ENCODE measurements at regions not wholly inside any gene's neighbourhood (a gene's known extent, or its start where the extent isn't known, plus 50 kb on each side); places are given as distances from the start of the nearest gene placed in this dataset.
A peak's percentile ranks its signal among the peaks of the same experiment; 100 is the strongest.

GRCh38 chr6:27565839-27566779 is 93.2 kb upstream of the ZNF184 start:
- 0 out of 2 replicates have a peak, but pooled peaks have one; percentile 5 for TF ChIP-seq CTCF (IDR thresholded peaks at IDR 0.05; ENCODE audit: borderline replicate concordance, insufficient read depth, low read depth, low read length)
- H3K4me3 ChIP-seq (ENCODE audit: low read depth, low read length) = no peak overlapping the region

GRCh38 chr6:27562027-27562410 is 89.1 kb upstream of the ZNF184 start:
- H3K4me3 ChIP-seq (ENCODE audit: low read depth, low read length) = no peak overlapping the region
- no peak for TF ChIP-seq CTCF (IDR thresholded peaks at IDR 0.05; ENCODE audit: borderline replicate concordance, insufficient read depth, low read depth, low read length)

- no peak overlapping the region for H3K4me3 ChIP-seq (ENCODE audit: low read depth, low read length)
- no peak for TF ChIP-seq CTCF (IDR thresholded peaks at IDR 0.05; ENCODE audit: borderline replicate concordance, insufficient read depth, low read depth, low read length)
Observed at GRCh38 chr6:27558028-27558724, 85.3 kb upstream of the ZNF184 start.

- H3K4me3 ChIP-seq (ENCODE audit: low read depth, low read length) = no peak overlapping the region
- TF ChIP-seq CTCF (IDR thresholded peaks at IDR 0.05; ENCODE audit: borderline replicate concordance, insufficient read depth, low read depth, low read length) = no peak
Observed at GRCh38 chr6:27556406-27556805, 83.5 kb upstream of the ZNF184 start.

GRCh38 chr6:27553123-27553904 is 80.4 kb upstream of the ZNF184 start:
- TF ChIP-seq CTCF (IDR thresholded peaks at IDR 0.05; ENCODE audit: borderline replicate concordance, insufficient read depth, low read depth, low read length) = no peak

GRCh38 chr6:27551607-27552006 is 78.7 kb upstream of the ZNF184 start:
- no peak overlapping the region for H3K4me3 ChIP-seq (ENCODE audit: low read depth, low read length)
- no peak for TF ChIP-seq CTCF (IDR thresholded peaks at IDR 0.05; ENCODE audit: borderline replicate concordance, insufficient read depth, low read depth, low read length)

More at GRCh38 chr6:27553123-27553904, 80.4 kb upstream of the ZNF184 start:
- H3K4me3 ChIP-seq (ENCODE audit: low read depth, low read length) = no peak overlapping the region

Data from GM12875 (cell line).